Endothelial cell of umbilical vein (primary cell): ENCODE measurements at regions not wholly inside any gene's neighbourhood (a gene's known extent, or its start where the extent isn't known, plus 50 kb on each side); places are given as distances from the start of the nearest gene placed in this dataset.

Experiments used
- BruUV-seq: library from RNA; stranded (reverse); fragments of 400-500 nt; replicated peaks from 2 replicates; lab custom pipeline; 2021; lab: Mats Ljungman, UMichigan
- CTCF ChIA-PET: fragments of 300-600, 350-600 bp; sonication (Branson Sonifier 250); formaldehyde crosslinking; loops from one replicate; lab custom pipeline; 2021; ENCODE audit warnings: antibody characterized with exemption, inconsistent platforms; lab: Charles Lee
- POLR2A ChIA-PET: fragments of 300-600, 350-600 bp; sonication (Branson Sonifier 250); formaldehyde crosslinking; loops from one replicate; lab custom pipeline; 2021; ENCODE audit warnings: antibody characterized with exemption, inconsistent platforms; lab: Charles Lee
- DNase-seq: peaks from one replicate; pipeline ENCODE4 v3.0.0-alpha.2; 2011; ENCODE audit warnings: low read depth, low spot score
- FAIRE-seq: peaks from 2 replicates; lab custom pipeline; 2011; peaks lifted over from hg19 to GRCh38; lab: Jason Lieb, UNC
- H2AFZ ChIP-seq: 2 replicates; pipeline ENCODE4 v1.6.0; 2012; ENCODE audit warnings: low read depth, low read length, control low read depth, inconsistent platforms
- H3K27ac ChIP-seq: 2 replicates; pipeline ENCODE4 v1.5.1; 2011; ENCODE audit warnings: low read depth, mild to moderate bottlenecking, control low read depth, low read length, moderate library complexity; ENCODE audit not compliant: insufficient read depth
- H3K27me3 ChIP-seq, 2 experiments: 2 replicates each; pipeline versions ENCODE4 v1.6.0 to v1.6.1; 2011; ENCODE audit warnings: low read length in 2 of 2, mixed read lengths in 1 of 2; ENCODE audit not compliant: control insufficient read depth in 2 of 2, insufficient read depth in 2 of 2
- H3K36me3 ChIP-seq, 2 experiments: 2 replicates in 1 of 2; 3 replicates in 1 of 2; pipeline ENCODE4 v1.5.1; 2011; ENCODE audit warnings: low read length in 2 of 2, mild to moderate bottlenecking in 1 of 2, moderate library complexity in 1 of 2; ENCODE audit not compliant: control insufficient read depth in 2 of 2, insufficient read depth in 2 of 2; ENCODE audit errors: extremely low read depth in 1 of 2
- H3K4me1 ChIP-seq: 3 replicates; pipeline ENCODE4 v1.5.1; 2011; ENCODE audit warnings: mild to moderate bottlenecking, low read length; ENCODE audit not compliant: control insufficient read depth, insufficient read depth; ENCODE audit errors: extremely low read depth
- H3K4me2 ChIP-seq: 2 replicates; pipeline ENCODE4 v1.6.1; 2011; ENCODE audit warnings: low read length, control low read depth, mixed read lengths; ENCODE audit not compliant: insufficient read depth
- H3K4me3 ChIP-seq, 3 experiments: fragments of 200-600 bp in 1 of 3; sonication (generic), shearing (Covaris generic) in 1 of 3; replicated peaks in 1 of 3; 2 replicates each; pipeline ENCODE4 v1.5.1; 2011 to 2016; ENCODE audit warnings: control low read depth in 3 of 3, low read length in 3 of 3, mild to moderate bottlenecking in 2 of 3, inconsistent platforms in 1 of 3, low read depth in 1 of 3, moderate library complexity in 1 of 3; ENCODE audit not compliant: insufficient read depth in 1 of 3
- H3K79me2 ChIP-seq: 2 replicates; pipeline ENCODE4 v1.6.0; 2012; ENCODE audit warnings: low read length, inconsistent platforms; ENCODE audit not compliant: control insufficient read depth, insufficient read depth
- H3K9ac ChIP-seq: replicated peaks from 2 replicates; pipeline ENCODE3; 2011; ENCODE audit warnings: low read length, control low read depth; ENCODE audit not compliant: insufficient read depth; ENCODE audit errors: extremely low read depth
- H3K9me1 ChIP-seq: replicated peaks from 3 replicates; pipeline ENCODE4 v1.6.0; 2011; ENCODE audit warnings: mild to moderate bottlenecking, low read length; ENCODE audit not compliant: control insufficient read depth, insufficient read depth; ENCODE audit errors: extremely low read depth
- H3K9me3 ChIP-seq: replicated peaks from 2 replicates; pipeline ENCODE4 v1.5.1; 2012; ENCODE audit warnings: low read length, inconsistent platforms; ENCODE audit not compliant: control insufficient read depth, insufficient read depth
- H4K20me1 ChIP-seq: replicated peaks from 2 replicates; pipeline ENCODE3; 2011; ENCODE audit warnings: mild to moderate bottlenecking, low read length; ENCODE audit not compliant: control insufficient read depth, insufficient read depth; ENCODE audit errors: extremely low read depth
- CTCF ChIP-seq, 2 donors: IDR thresholded peaks; 1 replicate in 1 of 2; 2 replicates in 1 of 2; pipeline ENCODE4 v1.5.1; 2011; ENCODE audit warnings: low read length in 2 of 2, mild to moderate bottlenecking in 2 of 2, moderate library complexity in 2 of 2, control low read depth in 1 of 2, inconsistent platforms in 1 of 2, low read depth in 1 of 2; ENCODE audit not compliant: insufficient read depth in 1 of 2; ENCODE audit errors: extremely low read depth in 1 of 2
- EZH2 ChIP-seq: IDR thresholded peaks from 2 replicates; pipeline ENCODE4 v1.6.1; 2012; ENCODE audit warnings: borderline replicate concordance, low read depth, mild to moderate bottlenecking, moderate library complexity, low read length, inconsistent platforms; ENCODE audit not compliant: severe bottlenecking
- FOS ChIP-seq: IDR thresholded peaks from 2 replicates; pipeline ENCODE4 v1.6.1; 2011; ENCODE audit warnings: mild to moderate bottlenecking, low read length, moderate library complexity, borderline replicate concordance; ENCODE audit not compliant: insufficient read depth
- GATA2 ChIP-seq: IDR thresholded peaks from 2 replicates; pipeline ENCODE4 v1.7.0; 2011; ENCODE audit warnings: low read depth, mild to moderate bottlenecking, moderate library complexity, mixed read lengths, low read length; ENCODE audit not compliant: insufficient read length, insufficient read depth
- JUN ChIP-seq: IDR thresholded peaks from 2 replicates; pipeline ENCODE4 v1.6.1; 2011; ENCODE audit warnings: borderline replicate concordance, low read depth; ENCODE audit not compliant: insufficient read length, insufficient read depth
- MAX ChIP-seq: IDR thresholded peaks from 2 replicates; pipeline ENCODE4 v1.6.1; 2011; ENCODE audit not compliant: insufficient read depth, insufficient read length
- MYC ChIP-seq: IDR thresholded peaks from one replicate; pipeline ENCODE4 v1.6.1; 2011; ENCODE audit warnings: mild to moderate bottlenecking, low read depth, low read length
- POLR2A ChIP-seq: IDR thresholded peaks from 2 replicates; pipeline ENCODE4 v1.6.1; 2012; ENCODE audit warnings: low read depth, mild to moderate bottlenecking, control low read depth, low read length
- POLR2AphosphoS5 ChIP-seq: IDR thresholded peaks from 2 replicates; pipeline ENCODE4 v1.6.1; 2012; ENCODE audit warnings: low read depth, mild to moderate bottlenecking, control low read depth, low read length, moderate library complexity; ENCODE audit not compliant: insufficient read depth
- dilution Hi-C: fragments of 300-500 bp; cut with MboI; formaldehyde crosslinking; loops from one replicate; pipeline ENCODE4 v1.15.0; 2019; ENCODE audit warnings: low sequenced_read_pairs; ENCODE audit not compliant: extremely low pct_ligation_motif_present
- intact Hi-C: fragments of 100-400 bp; cut with micrococcal nuclease; formaldehyde crosslinking; loops from one replicate; pipeline ENCODE4 v1.10.0; 2022

GRCh38 chr18:57234346-57234745 lies 87.5 kb downstream of the BOD1L2 start:
- CTCF ChIA-PET, result no interaction called here
- BruUV-seq, result no TSS peak
- H3K4me1 ChIP-seq, result no peaks in the 10 kb centered on the region
- TF ChIP-seq MAX (no peak), MYC (no peak), CTCF (IDR thresholded peaks at IDR 0.05; ENCODE audit: extremely low read depth in 1 of 2, insufficient read depth in 1 of 2, low read depth in 1 of 2, low read length in 2 of 2) (no peak), FOS (no peak), JUN (no peak), EZH2 (no peak), POLR2A (no peak), GATA2 (no peak), POLR2AphosphoS5 (no peak)
- H3K27me3 ChIP-seq, result no peaks in the 10 kb centered on the region
- no peaks in the 10 kb centered on the region for H3K79me2 ChIP-seq
- intact Hi-C loops, result no loop called here
- no peak overlapping the region for H2AFZ ChIP-seq
- no peaks in the 10 kb centered on the region for H4K20me1 ChIP-seq
- H3K9ac ChIP-seq, result no peak overlapping the region
- H3K4me3 ChIP-seq, result no peak overlapping the region
- no peak overlapping the region for H3K4me2 ChIP-seq
- no peak for FAIRE-seq
- dilution Hi-C loops, result no loop called here
- DNase-seq, result no peak
- H3K36me3 ChIP-seq, result no peaks in the 10 kb centered on the region
- POLR2A ChIA-PET, result no interaction called here
- no peak overlapping the region for H3K27ac ChIP-seq
- H3K9me3 ChIP-seq, result no peaks in the 10 kb centered on the region
- no peaks in the 10 kb centered on the region for H3K9me1 ChIP-seq
